HG02981 (cell line): ENCODE measurements at regions not wholly inside any gene's neighbourhood (a gene's known extent, or its start where the extent isn't known, plus 50 kb on each side); places are given as distances from the start of the nearest gene placed in this dataset.
A peak's percentile ranks its signal among the peaks of the same experiment; 100 is the strongest.
"Not testable (repeated sequence)": the region's sequence is repeated elsewhere in the genome, so short reads cannot be mapped to it uniquely, and the experiment has no call there.

ENCODE experiments used
- ATAC-seq: cut with Tn5 transposase; IDR thresholded peaks from one replicate; pipeline ENCODE4 v1.9.1; 2021; ENCODE audit warnings: mild to moderate bottlenecking, moderate library complexity; ENCODE audit not compliant: unreplicated experiment

DNA sequence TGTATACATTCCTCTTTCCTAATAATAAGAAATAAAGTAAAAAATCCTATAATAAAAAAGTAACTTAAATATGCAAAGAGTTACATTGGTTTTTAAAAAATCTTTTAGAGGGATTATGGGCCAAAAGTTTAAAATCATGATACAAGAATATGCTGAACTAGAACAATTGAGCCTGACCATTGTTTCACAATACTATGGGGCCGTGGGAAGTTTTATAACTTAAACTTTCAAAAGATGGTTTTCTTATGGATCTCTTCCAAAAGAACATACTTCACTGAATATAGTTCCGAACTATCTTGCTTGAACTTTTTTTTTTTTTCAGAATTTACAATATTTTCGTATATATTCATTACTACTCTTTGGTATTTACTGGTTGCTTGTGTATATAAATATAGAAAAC lies 97.6 kb downstream of the NFKBIZ start:
- no peak for ATAC-seq

DNA sequence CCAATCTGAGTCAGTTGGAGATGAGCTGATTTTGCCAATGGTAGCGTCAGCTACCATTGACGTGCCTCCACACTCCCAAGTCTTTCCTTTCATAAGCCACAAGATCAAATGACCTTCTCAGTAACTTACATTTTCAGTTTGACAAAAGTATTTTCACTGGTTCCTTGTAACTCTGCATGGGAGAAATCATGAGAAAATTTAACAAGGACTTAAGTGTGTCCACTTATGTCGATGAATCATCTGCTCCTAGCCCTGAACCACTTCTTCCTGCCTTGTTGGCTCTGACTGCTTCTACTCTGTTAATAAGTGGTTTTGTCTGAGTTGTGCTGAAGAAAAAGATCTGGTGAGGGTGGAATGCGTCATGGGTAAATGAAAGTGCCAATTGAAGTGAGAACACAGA lies 101.2 kb downstream of the NFKBIZ start:
- peak; percentile 90 for ATAC-seq

- ATAC-seq = peak; percentile 29
Observed at GRCh38 chr3:101950985-101951733, 101.8 kb downstream of the NFKBIZ start.

GRCh38 chr3:101954361-101954760 lies 105.0 kb downstream of the NFKBIZ start:
- ATAC-seq = no peak

DNA sequence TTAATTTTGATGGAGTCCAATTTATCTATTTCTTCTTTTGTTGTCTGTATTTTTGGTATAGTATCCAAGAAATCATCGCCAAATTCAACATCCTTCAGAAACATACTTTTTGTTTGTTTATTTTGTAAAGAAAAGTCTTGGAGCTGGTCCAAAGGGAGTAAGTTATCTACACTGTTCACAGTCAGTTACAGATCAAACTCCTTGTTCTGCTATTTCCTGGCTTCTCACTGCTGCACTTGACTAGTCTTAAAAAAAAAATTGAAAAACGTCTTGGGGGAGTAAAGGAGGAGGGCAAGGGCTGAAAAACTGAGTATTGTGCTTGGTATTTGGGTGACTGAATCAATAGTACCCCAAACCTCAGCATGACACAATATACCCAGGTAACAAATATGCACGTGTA lies 105.6 kb downstream of the NFKBIZ start:
- no peak for ATAC-seq

DNA sequence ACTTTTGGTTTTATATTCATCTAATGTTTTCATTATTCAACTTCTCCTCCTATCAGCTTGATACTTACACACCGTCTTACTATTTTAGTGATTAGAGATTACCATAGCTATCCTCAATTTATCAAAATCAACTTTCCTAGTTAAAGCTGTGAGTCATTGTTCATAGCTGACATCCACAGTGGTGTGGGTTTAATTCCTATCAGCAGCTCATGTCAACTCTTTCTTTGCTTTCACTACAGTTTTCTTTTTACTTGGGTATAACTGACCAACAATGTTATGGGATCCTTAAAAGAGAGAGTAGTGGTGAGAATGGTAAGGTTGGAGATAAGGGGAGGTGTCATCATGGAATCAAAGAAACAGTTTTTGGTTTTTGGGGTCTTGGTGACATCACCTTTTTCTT lies 112.7 kb downstream of the NFKBIZ start:
- no peak for ATAC-seq

GRCh38 chr3:101963902-101964362 lies 114.6 kb downstream of the NFKBIZ start:
- no peak for ATAC-seq

GRCh38 chr3:101964861-101965260 lies 115.5 kb downstream of the NFKBIZ start:
- ATAC-seq = no peak

DNA sequence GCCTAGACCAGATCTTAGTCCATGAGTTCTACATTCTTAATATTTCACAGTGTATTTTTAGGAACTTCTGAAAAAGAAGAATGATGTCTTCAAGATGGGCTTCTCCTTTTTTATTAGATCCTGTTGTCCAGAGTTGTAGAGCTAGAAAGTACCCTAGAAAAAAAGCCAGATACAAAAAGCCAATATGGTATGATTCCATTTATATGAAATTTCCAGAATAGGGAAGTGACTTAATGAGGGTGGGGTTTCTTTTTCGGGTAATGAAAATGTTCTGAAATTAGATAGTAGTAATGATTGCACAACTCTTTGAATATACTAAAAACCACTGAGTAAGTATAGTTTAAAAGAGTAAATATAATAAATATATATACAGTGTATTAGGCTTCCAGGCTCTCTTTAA lies 116.9 kb downstream of the NFKBIZ start:
- no peak for ATAC-seq

DNA sequence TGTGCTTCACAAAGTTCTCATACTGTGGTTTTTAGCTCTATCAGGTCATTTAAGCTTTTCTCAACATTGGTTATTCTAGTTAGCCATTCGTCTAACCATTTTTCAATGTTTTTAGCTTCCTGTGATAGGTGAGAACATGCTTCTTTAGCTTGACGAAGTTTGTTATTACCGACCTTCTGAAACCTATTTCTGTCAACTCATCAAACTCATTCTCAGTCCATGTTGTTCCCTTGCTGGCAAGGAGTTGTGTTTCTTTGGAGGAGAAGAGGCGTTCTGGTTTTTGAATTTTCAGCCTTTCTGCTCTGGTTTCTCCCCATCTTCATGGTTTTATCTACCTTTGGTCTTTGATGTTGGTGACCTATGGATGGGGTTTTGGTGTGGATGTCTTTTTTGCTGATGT lies 120.9 kb downstream of the NFKBIZ start:
- no peak for ATAC-seq

DNA sequence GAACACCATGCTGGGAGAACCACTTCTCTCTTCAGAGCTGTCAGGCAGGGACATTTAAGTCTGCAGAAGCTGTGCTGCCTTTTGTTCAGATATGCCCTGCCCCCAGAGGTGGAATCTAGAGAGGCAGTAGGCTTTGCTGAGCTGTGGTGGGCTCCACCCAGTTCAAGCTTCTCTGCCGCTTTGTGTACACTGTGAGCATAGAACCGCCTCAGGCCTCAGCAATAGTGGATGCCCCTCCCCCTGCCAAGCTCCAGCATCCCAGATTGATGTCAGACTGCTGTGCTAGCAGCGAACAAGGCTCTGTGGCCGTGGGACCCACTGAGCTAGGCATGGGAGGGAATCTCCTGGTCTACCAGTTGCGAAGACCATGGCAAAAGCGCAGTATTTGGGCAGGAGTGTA lies 121.6 kb downstream of the NFKBIZ start:
- no peak for ATAC-seq

GRCh38 chr3:101972430-101973162 lies 123.3 kb downstream of the NFKBIZ start:
- ATAC-seq = no peak

DNA sequence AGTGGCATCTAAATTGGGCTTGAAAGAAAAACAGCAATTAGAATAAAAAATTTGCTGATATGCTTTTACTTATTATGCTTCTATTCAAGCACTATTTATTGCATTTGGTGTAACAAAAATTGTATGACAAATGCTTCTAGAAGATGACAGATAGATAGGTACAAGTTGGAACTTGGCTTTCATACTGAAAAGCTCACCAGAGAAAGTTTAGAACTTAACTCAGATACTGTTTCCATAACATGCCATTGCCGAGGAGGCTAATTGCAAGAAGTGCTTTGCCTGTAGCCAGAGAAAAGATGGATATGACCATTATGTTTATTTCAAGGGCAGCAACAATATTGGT lies 123.8 kb downstream of the NFKBIZ start:
- no peak for ATAC-seq

DNA sequence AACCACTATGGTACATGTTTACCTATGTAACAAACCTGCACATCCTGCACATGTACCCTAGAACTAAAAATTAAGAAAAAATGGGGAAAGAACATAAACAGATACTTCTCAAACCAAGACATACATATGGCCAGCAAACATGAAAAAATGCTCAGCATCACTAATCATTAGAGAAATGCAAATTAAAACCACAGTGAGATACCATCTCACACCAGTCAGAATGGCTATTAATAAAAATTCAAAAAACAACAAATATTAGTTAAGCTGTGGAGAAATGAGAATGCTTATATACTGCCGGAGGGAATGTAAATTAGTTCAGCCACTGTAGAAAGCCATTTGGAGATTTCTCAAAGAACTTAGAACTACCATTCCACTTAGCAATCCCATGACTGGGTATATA lies 126.1 kb downstream of the NFKBIZ start:
- ATAC-seq = not testable (repeated sequence)

DNA sequence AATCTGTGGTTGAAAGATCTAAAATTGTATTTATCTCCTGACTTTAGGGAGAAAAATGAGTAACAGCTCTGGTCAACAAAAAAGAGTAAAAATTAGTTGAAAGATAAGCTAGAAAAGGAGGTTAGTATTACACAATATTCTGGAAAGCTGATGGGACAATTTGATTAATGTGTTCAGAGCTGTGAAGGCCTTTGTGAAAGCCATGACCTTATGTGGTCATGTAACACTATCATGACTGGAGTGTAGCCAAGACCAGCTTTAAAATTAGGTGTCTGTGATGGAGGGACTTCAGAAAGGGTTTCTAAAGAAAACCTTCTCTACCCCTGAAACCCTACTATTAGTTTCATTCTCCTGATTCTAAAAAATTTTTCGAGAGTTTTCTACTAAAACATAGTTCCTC lies 127.2 kb downstream of the NFKBIZ start:
- ATAC-seq = peak; percentile 91

DNA sequence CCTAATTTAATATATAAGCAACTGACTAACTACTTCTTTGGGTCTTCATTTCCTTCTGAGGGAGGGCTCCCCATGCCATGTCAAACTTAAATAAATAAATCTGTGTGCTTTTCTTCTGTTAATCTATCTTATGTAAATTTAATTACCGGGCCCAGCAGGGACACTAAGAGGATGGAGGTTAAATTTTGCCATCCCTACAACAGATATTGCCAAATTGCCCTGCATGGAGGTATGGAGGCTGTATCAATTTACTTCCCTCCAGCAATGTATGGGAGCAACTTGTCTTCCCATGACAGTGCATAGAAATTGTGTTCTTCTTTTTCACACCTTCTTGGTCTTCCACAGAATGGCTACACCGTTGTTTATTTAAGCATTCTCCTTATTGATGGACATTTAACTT lies 129.0 kb downstream of the NFKBIZ start:
- ATAC-seq = no peak

- no peak for ATAC-seq
Observed at GRCh38 chr3:101979033-101979432, 129.7 kb downstream of the NFKBIZ start.

- no peak for ATAC-seq
Observed at GRCh38 chr3:101984356-101984755, 135.0 kb downstream of the NFKBIZ start.

- ATAC-seq = peak; percentile 31
Observed at GRCh38 chr3:101988596-101988995, 139.3 kb downstream of the NFKBIZ start.

GRCh38 chr3:101989578-101990200 lies 140.4 kb downstream of the NFKBIZ start:
- no peak for ATAC-seq

DNA sequence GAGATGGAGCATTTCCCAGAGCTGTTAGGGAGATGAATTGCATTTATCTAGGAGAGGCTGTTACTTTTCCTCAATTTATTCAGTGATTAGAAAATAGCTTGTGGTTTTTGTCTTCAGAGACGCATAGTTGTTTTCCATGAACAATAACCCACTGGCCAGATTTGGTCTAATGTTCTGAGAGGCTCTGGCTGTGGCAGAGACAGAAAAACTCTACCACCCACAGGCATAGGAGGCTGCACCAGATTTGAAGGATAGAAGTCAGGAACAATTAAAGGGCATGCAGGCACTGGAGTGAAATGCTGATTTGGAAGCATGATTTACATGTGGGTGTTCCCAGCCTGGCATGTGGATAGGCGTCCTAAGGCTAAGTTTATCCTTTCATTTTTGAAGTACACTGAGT lies 143.5 kb downstream of the NFKBIZ start:
- no peak for ATAC-seq

DNA sequence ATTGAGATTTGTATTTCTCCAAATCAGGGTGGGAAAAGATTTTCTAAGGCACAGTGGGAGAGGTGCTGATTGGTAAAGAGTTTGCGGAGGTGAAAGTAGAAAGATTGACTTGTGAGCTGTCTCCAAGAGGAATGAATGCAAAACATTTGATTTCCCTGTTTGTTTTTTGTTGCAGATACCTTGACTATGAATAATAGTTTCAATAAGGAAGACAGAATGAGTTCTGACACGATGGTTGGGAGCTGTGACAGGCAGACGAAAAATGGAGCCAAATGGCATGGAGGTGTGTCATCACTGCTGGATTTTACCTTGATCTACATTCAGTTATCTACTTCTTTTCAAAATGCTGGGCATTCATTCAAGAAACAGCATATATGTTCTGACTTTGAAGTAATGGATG lies 145.1 kb downstream of the NFKBIZ start:
- no peak for ATAC-seq
